T-helper 17 cell (primary cell): ENCODE measurements at regions not wholly inside any gene's neighbourhood (a gene's known extent, or its start where the extent isn't known, plus 50 kb on each side); places are given as distances from the start of the nearest gene placed in this dataset.

Source experiments
- ATAC-seq: fragments of 150-1000 bp; cut with Tn5 transposase; 2 replicates; pipeline ENCODE4 v1.10.0; 2021; ENCODE audit warnings: mild to moderate bottlenecking, moderate library complexity
- DNase-seq, 3 donors: peaks; one replicate each; pipeline versions ENCODE4 v3.0.0 to v3.0.0-alpha.2; 2020 to 2021
- H3K9me3 ChIP-seq: one replicate; pipeline ENCODE4 v1.7.0; 2013; ENCODE audit warnings: low read length, mild to moderate bottlenecking; ENCODE audit not compliant: control insufficient read depth, poor library complexity, severe bottlenecking
- H3K27ac Mint-ChIP-seq: one replicate; pipeline ENCODE4 v1.8.0; 2022; ENCODE audit warnings: mild to moderate bottlenecking, moderate library complexity, mixed read lengths
- H3K27me3 Mint-ChIP-seq: one replicate; pipeline ENCODE4 v1.8.0; 2022; ENCODE audit warnings: mixed read lengths
- H3K36me3 Mint-ChIP-seq: one replicate; pipeline ENCODE4 v1.8.0; 2022; ENCODE audit warnings: low read depth, mixed read lengths
- H3K4me1 Mint-ChIP-seq: one replicate; pipeline ENCODE4 v1.8.0; 2022; ENCODE audit warnings: mild to moderate bottlenecking, mixed read lengths
- H3K4me3 Mint-ChIP-seq: one replicate; pipeline ENCODE4 v1.8.0; 2022; ENCODE audit warnings: mild to moderate bottlenecking, moderate library complexity, mixed read lengths

- no peaks in the 10 kb centered on the region for H3K36me3 Mint-ChIP-seq
- no peaks in the 10 kb centered on the region for H3K4me1 Mint-ChIP-seq
- no peak overlapping the region for H3K27ac Mint-ChIP-seq
Observed at GRCh38 chr18:47434214-47434746, 182.8 kb upstream of the SKOR2 start.

GRCh38 chr18:47427923-47428637 lies 176.6 kb upstream of the SKOR2 start:
- Mint-ChIP-seq H3K4me3 (no peak overlapping the region), H3K4me1 (no peaks in the 10 kb centered on the region), H3K27me3 (peaks cover 10% of the 10 kb centered on the region), H3K36me3 (no peaks in the 10 kb centered on the region), H3K27ac (no peak overlapping the region)
- no peaks in the 10 kb centered on the region for H3K9me3 ChIP-seq
- no peak for ATAC-seq
- no peak for DNase-seq

More at GRCh38 chr18:47434214-47434746, 182.8 kb upstream of the SKOR2 start:
- H3K27me3 Mint-ChIP-seq: peaks cover 14% of the 10 kb centered on the region
- ATAC-seq (no peak), DNase-seq (no peak)
- H3K4me3 Mint-ChIP-seq: no peak overlapping the region
- no peaks in the 10 kb centered on the region for H3K9me3 ChIP-seq

DNA sequence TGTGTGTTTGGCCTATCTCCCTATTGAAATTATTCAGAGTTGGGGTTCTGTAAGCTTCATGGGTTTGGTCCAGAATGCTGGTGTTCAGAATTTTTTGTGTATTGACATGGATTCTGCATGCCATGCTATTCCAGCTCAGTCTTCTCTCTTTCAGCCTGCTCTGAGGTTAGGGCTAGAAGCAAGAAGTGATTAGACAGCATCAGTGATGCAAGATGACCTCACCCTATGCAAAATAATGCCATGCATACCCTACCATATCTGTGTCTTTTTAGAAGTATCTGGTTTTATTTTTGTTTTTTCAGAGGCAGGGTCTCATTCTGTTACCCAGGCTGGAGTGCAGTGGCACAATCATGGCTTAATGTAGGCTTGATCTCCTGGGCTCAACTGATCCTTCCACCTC lies 175.6 kb upstream of the SKOR2 start:
- no peaks in the 10 kb centered on the region for H3K4me1 Mint-ChIP-seq
- H3K9me3 ChIP-seq: no peaks in the 10 kb centered on the region
- H3K4me3 Mint-ChIP-seq: no peak overlapping the region
- H3K27me3 Mint-ChIP-seq: peaks cover 10% of the 10 kb centered on the region
- no peaks in the 10 kb centered on the region for H3K36me3 Mint-ChIP-seq
- DNase-seq (no peak), ATAC-seq (no peak)
- no peak overlapping the region for H3K27ac Mint-ChIP-seq

GRCh38 chr18:47425365-47425764 lies 173.9 kb upstream of the SKOR2 start:
- H3K9me3 ChIP-seq: no peaks in the 10 kb centered on the region
- DNase-seq: no peak
- peaks cover under 1% of the 10 kb centered on the region for H3K4me1 Mint-ChIP-seq
- H3K27ac Mint-ChIP-seq: no peak overlapping the region
- no peak for ATAC-seq
- H3K27me3 Mint-ChIP-seq: peaks cover 7% of the 10 kb centered on the region
- H3K4me3 Mint-ChIP-seq: no peak overlapping the region
- H3K36me3 Mint-ChIP-seq: no peaks in the 10 kb centered on the region

DNA sequence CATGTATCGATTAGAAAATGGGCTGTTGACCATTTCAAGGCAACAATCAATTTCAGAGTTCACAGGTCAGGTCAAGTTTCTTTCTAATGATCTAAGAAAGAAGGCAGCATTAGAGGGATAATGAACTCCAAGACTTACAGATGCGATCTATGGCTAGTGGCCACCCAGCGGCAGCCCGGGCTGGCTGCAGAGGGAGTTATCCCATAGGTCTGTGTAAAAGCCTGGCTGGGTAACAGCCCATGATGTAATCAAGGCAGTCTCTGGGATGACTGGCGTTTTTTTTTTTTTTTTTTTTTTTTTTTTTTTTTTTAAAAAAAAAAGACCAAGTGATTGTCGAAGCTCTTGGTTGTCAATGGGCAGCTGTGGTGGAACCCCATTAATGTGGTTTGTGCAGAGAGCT lies 171.1 kb upstream of the SKOR2 start:
- H3K36me3 Mint-ChIP-seq: peaks cover 5% of the 10 kb centered on the region
- H3K27me3 Mint-ChIP-seq: peaks cover 30% of the 10 kb centered on the region
- H3K9me3 ChIP-seq: no peaks in the 10 kb centered on the region
- H3K27ac Mint-ChIP-seq: no peak overlapping the region
- H3K4me1 Mint-ChIP-seq: peaks cover 3% of the 10 kb centered on the region
- ATAC-seq (no peak), DNase-seq (no peak)
- no peak overlapping the region for H3K4me3 Mint-ChIP-seq

GRCh38 chr18:47420130-47420529 lies 168.7 kb upstream of the SKOR2 start:
- DNase-seq: no peak
- no peaks in the 10 kb centered on the region for H3K9me3 ChIP-seq
- no peak for ATAC-seq
- Mint-ChIP-seq H3K27me3 (peaks cover 54% of the 10 kb centered on the region), H3K36me3 (peaks cover 5% of the 10 kb centered on the region), H3K4me3 (no peak overlapping the region), H3K27ac (no peak overlapping the region), H3K4me1 (peaks cover 3% of the 10 kb centered on the region)

- no peak overlapping the region for H3K4me3 Mint-ChIP-seq
- H3K27ac Mint-ChIP-seq: no peak overlapping the region
- H3K9me3 ChIP-seq: no peaks in the 10 kb centered on the region
- ATAC-seq: no peak
- H3K27me3 Mint-ChIP-seq: peaks cover 68% of the 10 kb centered on the region
- peaks cover 5% of the 10 kb centered on the region for H3K36me3 Mint-ChIP-seq
- H3K4me1 Mint-ChIP-seq: peaks cover 3% of the 10 kb centered on the region
- no peak for DNase-seq
Observed at GRCh38 chr18:47418746-47419145, 167.3 kb upstream of the SKOR2 start.

GRCh38 chr18:47417807-47418206 lies 166.3 kb upstream of the SKOR2 start:
- Mint-ChIP-seq H3K4me1 (peaks cover 3% of the 10 kb centered on the region), H3K4me3 (no peak overlapping the region), H3K27me3 (peaks cover 78% of the 10 kb centered on the region), H3K27ac (no peak overlapping the region), H3K36me3 (peaks cover 6% of the 10 kb centered on the region)
- ATAC-seq (no peak), DNase-seq (no peak)
- H3K9me3 ChIP-seq: no peaks in the 10 kb centered on the region

DNA sequence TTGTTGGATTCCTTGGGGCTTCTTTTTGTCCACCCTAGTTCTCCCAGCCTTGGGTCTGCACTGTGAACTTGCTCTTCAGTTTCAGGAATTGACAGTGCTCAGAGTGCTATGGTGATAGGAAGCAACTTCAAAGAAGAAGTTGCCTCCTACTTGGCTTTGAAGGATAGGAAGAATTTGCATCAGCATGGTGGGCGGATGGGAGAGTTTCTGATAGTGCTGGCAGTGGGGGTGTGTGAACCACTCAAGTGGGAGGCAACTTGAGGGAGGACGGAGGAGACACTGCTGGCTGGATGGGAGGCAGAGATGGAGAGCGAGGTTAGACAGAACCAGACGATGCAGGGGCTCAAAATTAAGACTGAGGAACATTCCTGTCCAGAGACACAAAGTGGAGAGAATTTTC lies 164.4 kb upstream of the SKOR2 start:
- DNase-seq: no peak
- Mint-ChIP-seq H3K27me3 (peaks cover 97% of the 10 kb centered on the region), H3K27ac (no peak overlapping the region), H3K4me1 (peaks cover 3% of the 10 kb centered on the region), H3K4me3 (no peak overlapping the region), H3K36me3 (peaks cover 6% of the 10 kb centered on the region)
- no peak for ATAC-seq
- H3K9me3 ChIP-seq: no peaks in the 10 kb centered on the region

DNA sequence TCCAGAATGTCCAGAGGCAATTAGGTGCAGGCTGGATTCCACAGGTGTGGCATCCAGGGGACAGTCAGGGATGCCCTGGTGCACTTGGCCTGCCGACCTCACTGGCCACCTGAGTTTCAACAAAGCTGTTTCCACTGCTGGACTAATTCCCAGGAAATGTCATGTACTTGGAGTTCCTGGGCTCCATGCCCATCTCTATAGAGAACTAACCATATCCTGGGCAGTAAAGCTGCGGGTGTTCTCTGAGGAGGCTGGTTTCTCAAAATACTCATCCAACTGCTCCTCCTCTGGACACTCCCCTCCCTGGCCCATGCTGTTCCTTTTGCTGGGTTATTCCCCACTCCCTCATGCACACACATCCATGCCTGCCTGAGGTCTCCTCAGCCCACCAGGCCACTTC lies 161.9 kb upstream of the SKOR2 start:
- H3K27ac Mint-ChIP-seq: no peak overlapping the region
- peaks cover 74% of the 10 kb centered on the region for H3K27me3 Mint-ChIP-seq
- DNase-seq (no peak), ATAC-seq (no peak)
- H3K4me1 Mint-ChIP-seq: no peaks in the 10 kb centered on the region
- no peaks in the 10 kb centered on the region for H3K9me3 ChIP-seq
- no peak overlapping the region for H3K4me3 Mint-ChIP-seq
- peaks cover 4% of the 10 kb centered on the region for H3K36me3 Mint-ChIP-seq

DNA sequence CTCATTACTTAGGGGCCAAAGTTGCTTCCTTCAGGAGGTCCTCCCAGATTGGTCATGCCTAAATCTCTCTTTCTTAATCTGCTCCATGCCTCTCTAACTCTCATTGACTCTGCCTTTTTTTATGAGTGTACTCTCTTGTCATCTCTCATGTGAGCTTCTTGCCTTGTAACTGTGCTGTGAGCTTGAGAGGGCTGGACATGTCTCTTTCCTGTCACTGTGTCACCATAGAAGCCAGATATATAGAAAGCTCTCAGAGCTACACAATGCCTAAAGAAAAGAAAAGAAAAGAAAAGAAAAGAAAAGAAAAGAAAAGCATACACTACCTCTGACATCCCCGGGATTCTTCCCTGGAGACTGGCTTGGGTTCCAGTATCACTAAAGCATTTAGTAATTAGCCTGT lies 161.5 kb upstream of the SKOR2 start:
- DNase-seq: no peak
- H3K9me3 ChIP-seq: no peaks in the 10 kb centered on the region
- H3K27me3 Mint-ChIP-seq: peaks cover 71% of the 10 kb centered on the region
- H3K4me3 Mint-ChIP-seq: no peak overlapping the region
- H3K4me1 Mint-ChIP-seq: no peaks in the 10 kb centered on the region
- no peak overlapping the region for H3K27ac Mint-ChIP-seq
- H3K36me3 Mint-ChIP-seq: peaks cover 4% of the 10 kb centered on the region
- no peak for ATAC-seq

- no peak for DNase-seq
- H3K36me3 Mint-ChIP-seq: peaks cover 2% of the 10 kb centered on the region
- no peak for ATAC-seq
Observed at GRCh38 chr18:47411159-47411558, 159.7 kb upstream of the SKOR2 start.

GRCh38 chr18:47410139-47410538 lies 158.7 kb upstream of the SKOR2 start:
- ATAC-seq: no peak
- Mint-ChIP-seq H3K27me3 (peaks cover 44% of the 10 kb centered on the region), H3K4me1 (peaks cover 2% of the 10 kb centered on the region), H3K4me3 (no peak overlapping the region), H3K36me3 (peaks cover 2% of the 10 kb centered on the region), H3K27ac (no peak overlapping the region)
- no peaks in the 10 kb centered on the region for H3K9me3 ChIP-seq
- DNase-seq: no peak

More at GRCh38 chr18:47411159-47411558, 159.7 kb upstream of the SKOR2 start:
- Mint-ChIP-seq H3K4me3 (no peak overlapping the region), H3K27ac (no peak overlapping the region), H3K27me3 (peaks cover 54% of the 10 kb centered on the region), H3K4me1 (peaks cover 2% of the 10 kb centered on the region)
- no peaks in the 10 kb centered on the region for H3K9me3 ChIP-seq

GRCh38 chr18:47409519-47409918 lies 158.1 kb upstream of the SKOR2 start:
- ATAC-seq: no peak

More at GRCh38 chr18:47409519-47409918, 158.1 kb upstream of the SKOR2 start:
- no peak overlapping the region for H3K4me3 Mint-ChIP-seq
- peaks cover 37% of the 10 kb centered on the region for H3K27me3 Mint-ChIP-seq
- H3K9me3 ChIP-seq: no peaks in the 10 kb centered on the region
- peaks cover 2% of the 10 kb centered on the region for H3K36me3 Mint-ChIP-seq
- no peak for DNase-seq
- peaks cover 2% of the 10 kb centered on the region for H3K4me1 Mint-ChIP-seq
- no peak overlapping the region for H3K27ac Mint-ChIP-seq
